OCI-LY1 (cell line): ENCODE measurements at regions not wholly inside any gene's neighbourhood (a gene's known extent, or its start where the extent isn't known, plus 50 kb on each side); places are given as distances from the start of the nearest gene placed in this dataset.

Experiments used
- H2AFZ ChIP-seq: fragments of 200-600 bp; sonication (generic), shearing (Covaris generic); 2 replicates; pipeline ENCODE4 v1.6.0; 2014; ENCODE audit warnings: antibody characterized with exemption, mild to moderate bottlenecking, low read length
- H3F3A ChIP-seq: fragments of 200-600 bp; sonication (generic), shearing (Covaris generic); 2 replicates; pipeline ENCODE4 v1.6.0; 2014; ENCODE audit warnings: mild to moderate bottlenecking, antibody characterized with exemption, low read length, moderate library complexity; ENCODE audit not compliant: insufficient read depth
- H3K27ac ChIP-seq: fragments of 200-600 bp; sonication (generic); 2 replicates; pipeline ENCODE4 v1.5.1; 2014; ENCODE audit warnings: low read length, mixed run types, mild to moderate bottlenecking, low read depth; ENCODE audit not compliant: poor library complexity, severe bottlenecking
- H3K27me3 ChIP-seq: fragments of 200-600 bp; sonication (generic); 2 replicates; pipeline ENCODE4 v1.6.0; 2014; ENCODE audit warnings: antibody characterized with exemption, mild to moderate bottlenecking, low read length, moderate library complexity; ENCODE audit not compliant: insufficient read depth
- H3K36me3 ChIP-seq: fragments of 200-600 bp; sonication (generic); 2 replicates; pipeline ENCODE4 v1.6.1; 2014; ENCODE audit warnings: mild to moderate bottlenecking, antibody characterized with exemption, low read length, moderate library complexity, mixed read lengths; ENCODE audit not compliant: insufficient read depth
- H3K4me1 ChIP-seq: fragments of 200-600 bp; sonication (generic); 2 replicates; pipeline ENCODE4 v1.5.1; 2014; ENCODE audit warnings: mild to moderate bottlenecking, low read length, moderate library complexity; ENCODE audit not compliant: insufficient read depth, severe bottlenecking
- H3K4me2 ChIP-seq: fragments of 200-600 bp; sonication (generic), shearing (Covaris generic); 2 replicates; pipeline ENCODE4 v1.6.1; 2014; ENCODE audit warnings: low read length
- H3K4me3 ChIP-seq: fragments of 200-600 bp; sonication (generic); 2 replicates; pipeline ENCODE4 v1.5.1; 2014; ENCODE audit warnings: low read length, low read depth, mild to moderate bottlenecking, mixed read lengths; ENCODE audit not compliant: poor library complexity, severe bottlenecking
- H3K79me2 ChIP-seq: fragments of 200-600 bp; shearing (Covaris generic); 2 replicates; pipeline ENCODE4 v1.6.1; 2016; ENCODE audit warnings: mixed run types, low read length, mixed read lengths; ENCODE audit not compliant: insufficient read depth
- H3K9ac ChIP-seq: fragments of 200-600 bp; sonication (generic), shearing (Covaris generic); 2 replicates; pipeline ENCODE4 v1.6.1; 2014; ENCODE audit warnings: mild to moderate bottlenecking, low read length, mixed read lengths
- H3K9me2 ChIP-seq: fragments of 200-600 bp; sonication (generic), shearing (Covaris generic); 2 replicates; pipeline ENCODE4 v1.6.1; 2014; ENCODE audit warnings: low read depth, mild to moderate bottlenecking, low read length, mixed read lengths
- H3K9me3 ChIP-seq: fragments of 200-600 bp; shearing (Covaris generic); 2 replicates; pipeline ENCODE4 v1.6.1; 2014; ENCODE audit warnings: low read length, mixed read lengths
- H4K20me1 ChIP-seq: fragments of 200-600 bp; sonication (generic), shearing (Covaris generic); 2 replicates; pipeline ENCODE4 v1.6.0; 2016; ENCODE audit warnings: mild to moderate bottlenecking, low read length; ENCODE audit not compliant: insufficient read depth
- EZH2 ChIP-seq: fragments of 200-600 bp; sonication (generic), shearing (Covaris generic); IDR thresholded peaks from 2 replicates; pipeline ENCODE4 v1.8.0; 2017; ENCODE audit warnings: borderline replicate concordance, mixed run types, mild to moderate bottlenecking, antibody characterized with exemption, low read length, moderate library complexity, mixed read lengths
- TF ChIP-seq, protein P1 (sequence below): fragments of 200-600 bp; sonication (generic), shearing (Covaris generic); IDR thresholded peaks from 2 replicates; pipeline ENCODE4 v1.5.1; 2017; ENCODE audit warnings: mild to moderate bottlenecking, antibody characterized with exemption, low read length, moderate library complexity, mixed read lengths

DNA sequence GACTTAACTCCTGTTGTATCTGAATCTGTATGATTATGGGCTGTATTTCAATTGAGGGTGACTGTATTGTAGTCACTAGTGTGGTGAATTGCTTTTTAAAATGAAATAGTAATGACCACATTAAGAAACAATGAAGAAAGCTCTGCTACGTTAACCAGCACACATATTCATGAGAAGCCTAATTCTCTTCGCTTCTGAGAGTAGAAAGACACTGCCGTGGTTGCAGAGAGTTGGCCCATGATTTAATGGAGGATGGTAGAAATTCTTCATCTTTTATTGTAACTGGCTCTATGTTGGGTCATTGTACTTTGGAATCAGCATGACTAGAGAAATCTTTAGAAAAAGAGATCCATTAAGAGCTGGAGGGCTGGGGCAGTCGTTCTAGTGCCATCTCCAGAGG lies 451.5 kb downstream of the PCDH17 start:
- H3K79me2 ChIP-seq = no peaks in the 10 kb centered on the region
- no peaks in the 10 kb centered on the region for H3K9me2 ChIP-seq
- H3K4me1 ChIP-seq = no peaks in the 10 kb centered on the region
- H3K27ac ChIP-seq = no peak overlapping the region
- H3K4me2 ChIP-seq = no peak overlapping the region
- TF ChIP-seq, protein P1, sequence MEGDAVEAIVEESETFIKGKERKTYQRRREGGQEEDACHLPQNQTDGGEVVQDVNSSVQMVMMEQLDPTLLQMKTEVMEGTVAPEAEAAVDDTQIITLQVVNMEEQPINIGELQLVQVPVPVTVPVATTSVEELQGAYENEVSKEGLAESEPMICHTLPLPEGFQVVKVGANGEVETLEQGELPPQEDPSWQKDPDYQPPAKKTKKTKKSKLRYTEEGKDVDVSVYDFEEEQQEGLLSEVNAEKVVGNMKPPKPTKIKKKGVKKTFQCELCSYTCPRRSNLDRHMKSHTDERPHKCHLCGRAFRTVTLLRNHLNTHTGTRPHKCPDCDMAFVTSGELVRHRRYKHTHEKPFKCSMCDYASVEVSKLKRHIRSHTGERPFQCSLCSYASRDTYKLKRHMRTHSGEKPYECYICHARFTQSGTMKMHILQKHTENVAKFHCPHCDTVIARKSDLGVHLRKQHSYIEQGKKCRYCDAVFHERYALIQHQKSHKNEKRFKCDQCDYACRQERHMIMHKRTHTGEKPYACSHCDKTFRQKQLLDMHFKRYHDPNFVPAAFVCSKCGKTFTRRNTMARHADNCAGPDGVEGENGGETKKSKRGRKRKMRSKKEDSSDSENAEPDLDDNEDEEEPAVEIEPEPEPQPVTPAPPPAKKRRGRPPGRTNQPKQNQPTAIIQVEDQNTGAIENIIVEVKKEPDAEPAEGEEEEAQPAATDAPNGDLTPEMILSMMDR = no peak
- TF ChIP-seq EZH2 = no peak
- no peaks in the 10 kb centered on the region for H3K27me3 ChIP-seq
- no peaks in the 10 kb centered on the region for H3K9me3 ChIP-seq
- H2AFZ ChIP-seq = no peak overlapping the region
- H3K36me3 ChIP-seq = no peaks in the 10 kb centered on the region
- no peaks in the 10 kb centered on the region for H3F3A ChIP-seq
- no peaks in the 10 kb centered on the region for H4K20me1 ChIP-seq
- no peak overlapping the region for H3K9ac ChIP-seq
- H3K4me3 ChIP-seq = no peak overlapping the region

DNA sequence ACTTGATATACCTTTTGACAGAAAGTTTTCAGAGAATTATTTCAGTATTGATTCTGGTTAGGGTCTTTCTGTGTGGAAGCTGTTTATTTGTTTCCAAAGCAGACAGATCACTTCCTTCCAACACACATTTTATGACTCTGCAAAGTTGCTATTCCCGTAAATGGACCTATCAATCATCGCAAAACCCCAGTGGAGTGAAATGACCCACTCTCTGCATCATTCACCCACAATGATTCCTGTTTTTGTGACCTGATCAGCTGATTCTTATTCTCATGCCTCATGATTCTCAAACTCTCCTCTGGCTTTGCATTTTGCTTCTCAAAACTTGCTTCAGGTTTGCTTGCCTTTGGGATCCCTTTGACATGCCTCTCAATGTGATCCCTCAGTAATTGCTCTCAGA lies 453.7 kb downstream of the PCDH17 start:
- H3K4me2 ChIP-seq = no peak overlapping the region
- H3F3A ChIP-seq = no peaks in the 10 kb centered on the region
- H3K79me2 ChIP-seq = no peaks in the 10 kb centered on the region
- TF ChIP-seq, protein P1 = no peak
- TF ChIP-seq EZH2 = no peak
- H4K20me1 ChIP-seq = no peaks in the 10 kb centered on the region
- no peak overlapping the region for H2AFZ ChIP-seq
- no peak overlapping the region for H3K4me3 ChIP-seq
- H3K27ac ChIP-seq = no peak overlapping the region
- no peaks in the 10 kb centered on the region for H3K36me3 ChIP-seq
- H3K4me1 ChIP-seq = no peaks in the 10 kb centered on the region
- no peaks in the 10 kb centered on the region for H3K9me2 ChIP-seq
- no peaks in the 10 kb centered on the region for H3K9me3 ChIP-seq
- no peaks in the 10 kb centered on the region for H3K27me3 ChIP-seq
- H3K9ac ChIP-seq = no peak overlapping the region

DNA sequence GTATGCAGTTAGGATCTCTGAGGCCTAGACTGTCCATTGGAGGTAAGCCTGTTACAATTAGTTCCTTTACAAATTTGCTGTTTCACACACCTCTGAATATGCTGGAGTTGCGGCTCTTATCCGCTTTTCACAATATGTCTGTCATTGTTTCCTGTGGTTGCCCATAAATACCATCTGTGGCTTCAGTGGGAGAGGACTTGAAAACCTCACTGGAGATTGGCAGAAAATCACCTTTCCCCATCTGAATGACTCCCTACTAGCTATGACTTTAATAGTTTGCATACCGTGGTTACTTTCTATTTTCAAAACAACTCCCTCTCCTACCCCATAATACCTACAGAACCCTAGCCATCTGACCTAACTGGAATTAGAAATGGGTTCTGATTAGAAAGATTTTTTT lies 454.3 kb downstream of the PCDH17 start:
- Histone ChIP-seq H3K79me2 (no peaks in the 10 kb centered on the region), H3K27me3 (no peaks in the 10 kb centered on the region), H3K36me3 (no peaks in the 10 kb centered on the region), H3K4me3 (no peak overlapping the region), H3K4me2 (no peak overlapping the region), H3F3A (no peaks in the 10 kb centered on the region), H4K20me1 (no peaks in the 10 kb centered on the region), H3K9me2 (no peaks in the 10 kb centered on the region), H3K9ac (no peak overlapping the region), H3K9me3 (no peaks in the 10 kb centered on the region), H3K4me1 (no peaks in the 10 kb centered on the region), H2AFZ (no peak overlapping the region), H3K27ac (no peak overlapping the region)
- TF ChIP-seq, protein P1 = no peak
- no peak for TF ChIP-seq EZH2
